Tibial artery (tissue), 4 donors: ENCODE measurements at regions not wholly inside any gene's neighbourhood (a gene's known extent, or its start where the extent isn't known, plus 50 kb on each side); places are given as distances from the start of the nearest gene placed in this dataset.

Experiments used
- DNase-seq, 2 donors: peaks; one replicate each; pipeline ENCODE4 v3.0.0-alpha.2; 2019
- H3K27ac ChIP-seq, 2 donors: fragments of 200-600 bp; sonication (generic) in 1 of 2; 1 replicate in 1 of 2; 2 replicates in 1 of 2; pipeline ENCODE4 v1.5.1; 2018 to 2019; ENCODE audit warnings: mild to moderate bottlenecking in 1 of 2
- H3K27me3 ChIP-seq, 2 donors: fragments of 200-600 bp; sonication (generic) in 1 of 2; one replicate each; pipeline versions ENCODE4 v1.5.1 to v1.6.0; 2016 to 2019
- H3K36me3 ChIP-seq, 3 donors: fragments of 200-600 bp; sonication (generic) in 2 of 3; one replicate each; pipeline ENCODE4 v1.5.1; 2016 to 2019; ENCODE audit warnings: mild to moderate bottlenecking in 2 of 3
- H3K4me1 ChIP-seq, 4 donors: fragments of 200-600 bp; sonication (generic) in 2 of 4; 1 replicate in 3 of 4; 2 replicates in 1 of 4; pipeline ENCODE4 v1.5.1; 2016 to 2019
- H3K4me3 ChIP-seq, 2 donors: fragments of 200-600 bp; sonication (generic) in 1 of 2; 1 replicate in 1 of 2; 2 replicates in 1 of 2; pipeline ENCODE4 v1.5.1; 2018 to 2019; ENCODE audit warnings: mild to moderate bottlenecking in 2 of 2
- H3K9me3 ChIP-seq, 3 donors: fragments of 200-600 bp; sonication (generic) in 1 of 3; one replicate each; pipeline ENCODE4 v1.5.1; 2016 to 2019
- CTCF ChIP-seq, 2 experiments: fragments of 200-600 bp in 1 of 2; fragments of 450-650 bp in 1 of 2; IDR thresholded peaks; one replicate each; pipeline ENCODE4 v1.5.1; 2017 to 2019; ENCODE audit warnings: antibody characterized with exemption in 2 of 2, mild to moderate bottlenecking in 1 of 2, moderate library complexity in 1 of 2
- intact Hi-C: fragments of 100-400 bp; cut with DNase I; formaldehyde crosslinking; loops from one replicate; pipeline ENCODE4 v1.15.0; 2023; ENCODE audit warnings: low total_unique reads

GRCh38 chr15:77821959-77822256 lies 189.2 kb upstream of the LINGO1 start:
- no peak overlapping the region for H3K27ac ChIP-seq
- no peak overlapping the region for H3K4me3 ChIP-seq
- no peak for DNase-seq
- H3K4me1 ChIP-seq, result peaks cover 0 to 27% (median 21%) of the 10 kb centered on the region in 4 donors
- TF ChIP-seq CTCF (IDR thresholded peaks at IDR 0.05), result no peak
- intact Hi-C loops, result loop anchor here (5.0 kb wide), 1 partner anchor 190 kb away; the partner anchor contains the start of gene LINGO1
- no peaks in the 10 kb centered on the region for H3K9me3 ChIP-seq
- H3K27me3 ChIP-seq, result peaks cover 0 to 70% of the 10 kb centered on the region in 2 donors
- no peaks in the 10 kb centered on the region for H3K36me3 ChIP-seq

GRCh38 chr15:77821188-77821958 lies 188.7 kb upstream of the LINGO1 start:
- Histone ChIP-seq H3K9me3 (no peaks in the 10 kb centered on the region), H3K27me3 (peaks cover 0 to 76% of the 10 kb centered on the region in 2 donors), H3K4me1 (peaks cover 0 to 27% (median 21%) of the 10 kb centered on the region in 4 donors), H3K4me3 (no peak overlapping the region), H3K36me3 (no peaks in the 10 kb centered on the region), H3K27ac (no peak overlapping the region)
- intact Hi-C loops, result loop anchor here (5.0 kb wide), 1 partner anchor 189 kb away; the partner anchor contains the start of gene LINGO1
- DNase-seq, result no peak
- TF ChIP-seq CTCF (IDR thresholded peaks at IDR 0.05), result peak; percentile 48 to 49

GRCh38 chr15:77819851-77820728 lies 187.4 kb upstream of the LINGO1 start:
- Histone ChIP-seq H3K4me1 (peaks cover 0 to 27% (median 21%) of the 10 kb centered on the region in 4 donors), H3K27ac (no peak overlapping the region), H3K4me3 (peak overlapping the region; percentile 24 to 51), H3K9me3 (no peaks in the 10 kb centered on the region), H3K36me3 (no peaks in the 10 kb centered on the region), H3K27me3 (peaks cover 0 to 88% of the 10 kb centered on the region in 2 donors)
- no peak for DNase-seq
- TF ChIP-seq CTCF (IDR thresholded peaks at IDR 0.05), result no peak
- intact Hi-C loops, result loop anchor here (5.0 kb wide), 1 partner anchor 188 kb away; the partner anchor contains the start of gene LINGO1

- intact Hi-C loops, result no loop called here
- TF ChIP-seq CTCF (IDR thresholded peaks at IDR 0.05), result no peak
Observed at GRCh38 chr15:77819048-77819850, 186.5 kb upstream of the LINGO1 start.

GRCh38 chr15:77818484-77819047 lies 185.9 kb upstream of the LINGO1 start:
- Histone ChIP-seq H3K4me1 (peaks cover 0 to 27% (median 21%) of the 10 kb centered on the region in 4 donors), H3K4me3 (peak overlapping the region; percentile 24 to 51), H3K9me3 (no peaks in the 10 kb centered on the region), H3K27me3 (peaks cover 0 to 87% of the 10 kb centered on the region in 2 donors), H3K36me3 (no peaks in the 10 kb centered on the region), H3K27ac (no peak overlapping the region)
- intact Hi-C loops, result no loop called here
- no peak for TF ChIP-seq CTCF (IDR thresholded peaks at IDR 0.05)
- DNase-seq, result no peak

More at GRCh38 chr15:77819048-77819850, 186.5 kb upstream of the LINGO1 start:
- Histone ChIP-seq H3K4me3 (peak overlapping the region; percentile 24 to 51), H3K27me3 (peaks cover 0 to 92% of the 10 kb centered on the region in 2 donors), H3K36me3 (no peaks in the 10 kb centered on the region), H3K27ac (no peak overlapping the region), H3K4me1 (peaks cover 0 to 27% (median 21%) of the 10 kb centered on the region in 4 donors), H3K9me3 (no peaks in the 10 kb centered on the region)
- DNase-seq, result no peak
